H1 (cell line): ENCODE measurements at regions not wholly inside any gene's neighbourhood (a gene's known extent, or its start where the extent isn't known, plus 50 kb on each side); places are given as distances from the start of the nearest gene placed in this dataset.

Source experiments
- CTCF ChIA-PET: fragments of 300-600 bp; sonication (Branson Sonifier 250); formaldehyde crosslinking; loops from one replicate; lab custom pipeline; 2021; ENCODE audit not compliant: partially characterized antibody; lab: Charles Lee
- POLR2A ChIA-PET: fragments of 300-600 bp; sonication (Branson Sonifier 250); formaldehyde crosslinking; loops from one replicate; lab custom pipeline; 2021; ENCODE audit warnings: inconsistent platforms; ENCODE audit not compliant: partially characterized antibody; lab: Charles Lee
- DNase-seq, 2 experiments: peaks; one replicate each; pipeline versions ENCODE4 v3.0.0 to v3.0.0-alpha.2; 2010 to 2022; ENCODE audit warnings: low spot score in 2 of 2, low read depth in 1 of 2, mixed read lengths in 1 of 2
- FAIRE-seq: peaks from 2 replicates; lab custom pipeline; 2011; peaks lifted over from hg19 to GRCh38; lab: Jason Lieb, UNC
- H2AFZ ChIP-seq: 2 replicates; pipeline ENCODE4 v1.8.1; 2012; ENCODE audit warnings: low read length, inconsistent platforms
- H2AK5ac ChIP-seq: 2 replicates; pipeline ENCODE4 v1.6.1; 2013; ENCODE audit warnings: low read depth, low read length
- H2BK120ac ChIP-seq: replicated peaks from 2 replicates; pipeline ENCODE3; 2013; ENCODE audit warnings: low read depth, low read length, inconsistent platforms
- H2BK12ac ChIP-seq: 2 replicates; pipeline ENCODE4 v1.6.1; 2013; ENCODE audit warnings: low read depth, low read length
- H2BK15ac ChIP-seq: 2 replicates; pipeline ENCODE4 v1.6.1; 2013; ENCODE audit warnings: low read length
- H2BK20ac ChIP-seq: 2 replicates; pipeline ENCODE4 v1.6.1; 2013; ENCODE audit warnings: low read length
- H2BK5ac ChIP-seq: 2 replicates; pipeline ENCODE4 v1.6.1; 2013; ENCODE audit warnings: low read depth, low read length
- H3K14ac ChIP-seq: 2 replicates; pipeline ENCODE4 v1.6.1; 2013; ENCODE audit warnings: inconsistent platforms; ENCODE audit not compliant: insufficient read length
- H3K18ac ChIP-seq: 2 replicates; pipeline ENCODE4 v1.6.1; 2013; ENCODE audit warnings: low read length; ENCODE audit errors: extremely low read depth
- H3K23ac ChIP-seq: 2 replicates; pipeline ENCODE4 v1.6.1; 2013; ENCODE audit warnings: inconsistent platforms; ENCODE audit not compliant: insufficient read length
- H3K23me2 ChIP-seq: 2 replicates; pipeline ENCODE4 v1.6.1; 2013; ENCODE audit warnings: low read depth, low read length
- H3K27ac ChIP-seq: 2 replicates; pipeline ENCODE4 v1.6.1; 2011; ENCODE audit warnings: low read depth, low read length, inconsistent platforms
- H3K27me3 ChIP-seq, 4 experiments: replicated peaks in 1 of 4; 1 replicate in 1 of 4; 2 replicates in 3 of 4; pipeline versions ENCODE4 v1.6.1 to v1.8.1; 2011 to 2013; ENCODE audit warnings: low read length in 3 of 4, mild to moderate bottlenecking in 3 of 4, inconsistent platforms in 2 of 4, mixed read lengths in 2 of 4, moderate library complexity in 1 of 4; ENCODE audit not compliant: control insufficient read depth in 3 of 4, insufficient read depth in 3 of 4; ENCODE audit errors: extremely low read depth in 1 of 4
- H3K36me3 ChIP-seq, 4 experiments: 2 replicates each; pipeline versions ENCODE4 v1.6.1 to v1.8.1; 2011 to 2013; ENCODE audit warnings: mild to moderate bottlenecking in 4 of 4, low read length in 3 of 4, moderate library complexity in 2 of 4, control low read depth in 1 of 4, inconsistent platforms in 1 of 4; ENCODE audit not compliant: insufficient read depth in 4 of 4, control insufficient read depth in 2 of 4
- H3K4ac ChIP-seq: replicated peaks from 2 replicates; pipeline ENCODE3; 2013; ENCODE audit warnings: low read length, low read depth, mixed read lengths, inconsistent platforms; ENCODE audit not compliant: insufficient read length
- H3K4me1 ChIP-seq, 4 experiments: replicated peaks in 1 of 4; 1 replicate in 1 of 4; 2 replicates in 3 of 4; pipeline versions ENCODE4 v1.6.1 to v1.8.1; 2011 to 2013; ENCODE audit warnings: low read length in 3 of 4, inconsistent platforms in 2 of 4, mixed read lengths in 1 of 4; ENCODE audit not compliant: insufficient read depth in 4 of 4, control insufficient read depth in 3 of 4
- H3K4me2 ChIP-seq, 2 experiments: 2 replicates each; pipeline versions ENCODE4 v1.6.1 to v1.8.1; 2011 to 2013; ENCODE audit warnings: low read depth in 2 of 2, low read length in 2 of 2, control low read depth in 1 of 2, inconsistent platforms in 1 of 2, mild to moderate bottlenecking in 1 of 2; ENCODE audit not compliant: insufficient read depth in 1 of 2
- H3K4me3 ChIP-seq, 4 experiments: fragments of 200-600, 300-600 bp in 1 of 4; sonication (generic), shearing (Covaris generic), sonication (Bioruptor Twin) in 1 of 4; 2 replicates each; pipeline versions ENCODE4 v1.5.1 to v1.8.1; 2011 to 2016; ENCODE audit warnings: low read length in 4 of 4, low read depth in 3 of 4, control low read depth in 2 of 4, inconsistent platforms in 2 of 4, mild to moderate bottlenecking in 2 of 4, mixed read lengths in 1 of 4, moderate library complexity in 1 of 4; ENCODE audit not compliant: insufficient read depth in 2 of 4; ENCODE audit errors: extremely low read depth in 1 of 4
- H3K56ac ChIP-seq: replicated peaks from 2 replicates; pipeline ENCODE3; 2013; ENCODE audit warnings: low read depth, mild to moderate bottlenecking, mixed read lengths, low read length, inconsistent platforms; ENCODE audit not compliant: insufficient read length
- H3K79me1 ChIP-seq: 2 replicates; pipeline ENCODE4 v1.6.1; 2013; ENCODE audit warnings: low read depth, low read length, control low read depth
- H3K79me2 ChIP-seq, 2 experiments: 2 replicates each; pipeline versions ENCODE4 v1.6.1 to v1.8.1; 2012 to 2013; ENCODE audit warnings: low read length in 2 of 2, mild to moderate bottlenecking in 2 of 2, inconsistent platforms in 1 of 2; ENCODE audit not compliant: insufficient read depth in 2 of 2, control insufficient read depth in 1 of 2
- H3K9ac ChIP-seq, 4 experiments: replicated peaks in 1 of 4; 1 replicate in 1 of 4; 2 replicates in 3 of 4; pipeline versions ENCODE4 v1.6.1 to v1.8.1; 2011 to 2013; ENCODE audit warnings: low read depth in 3 of 4, low read length in 3 of 4, control low read depth in 2 of 4, mild to moderate bottlenecking in 2 of 4, moderate library complexity in 2 of 4, inconsistent platforms in 1 of 4; ENCODE audit errors: extremely low read depth in 1 of 4
- H3K9me3 ChIP-seq, 2 experiments: 2 replicates each; pipeline versions ENCODE4 v1.6.1 to v1.8.1; 2012 to 2013; ENCODE audit warnings: mild to moderate bottlenecking in 2 of 2, moderate library complexity in 2 of 2, control low read depth in 1 of 2, inconsistent platforms in 1 of 2, low read depth in 1 of 2, low read length in 1 of 2, mixed read lengths in 1 of 2; ENCODE audit not compliant: insufficient read depth in 2 of 2
- H4K20me1 ChIP-seq, 2 experiments: replicated peaks in 1 of 2; 2 replicates each; pipeline versions ENCODE3 to v1.8.1; 2011 to 2013; ENCODE audit warnings: inconsistent platforms in 2 of 2, low read length in 2 of 2, mild to moderate bottlenecking in 1 of 2; ENCODE audit not compliant: insufficient read depth in 2 of 2, control insufficient read depth in 1 of 2
- H4K5ac ChIP-seq: 2 replicates; pipeline ENCODE4 v1.6.1; 2013; ENCODE audit warnings: low read length, low read depth, mixed read lengths, inconsistent platforms; ENCODE audit not compliant: insufficient read length
- H4K8ac ChIP-seq: 2 replicates; pipeline ENCODE4 v1.8.0; 2013; ENCODE audit warnings: mild to moderate bottlenecking, moderate library complexity, low read length, inconsistent platforms; ENCODE audit not compliant: insufficient read depth; ENCODE audit errors: extremely low read depth
- H4K91ac ChIP-seq: replicated peaks from 2 replicates; pipeline ENCODE3; 2013; ENCODE audit warnings: low read length, mixed read lengths, inconsistent platforms; ENCODE audit not compliant: insufficient read length
- CREB1 ChIP-seq: IDR thresholded peaks from 2 replicates; pipeline ENCODE4 v1.6.1; 2012; ENCODE audit warnings: inconsistent platforms
- HDAC6 ChIP-seq: IDR thresholded peaks from one replicate; pipeline ENCODE4 v1.7.1; 2012; ENCODE audit warnings: low read depth, mild to moderate bottlenecking, inconsistent platforms, low read length, moderate library complexity
- KDM4A ChIP-seq: IDR thresholded peaks from one replicate; pipeline ENCODE4 v1.7.1; 2012; ENCODE audit warnings: low read depth, mild to moderate bottlenecking, moderate library complexity, low read length, inconsistent platforms; ENCODE audit not compliant: severe bottlenecking
- NRF1 ChIP-seq: IDR thresholded peaks from 2 replicates; pipeline ENCODE4 v1.6.1; 2011; ENCODE audit warnings: mild to moderate bottlenecking, low read depth, low read length, improper control_type of control experiment
- POLR2A ChIP-seq, 2 experiments: IDR thresholded peaks; 1 replicate in 1 of 2; 2 replicates in 1 of 2; pipeline ENCODE4 v1.6.1; 2011; ENCODE audit warnings: low read depth in 2 of 2, low read length in 2 of 2, mild to moderate bottlenecking in 2 of 2; ENCODE audit errors: control extremely low read depth in 1 of 2
- POLR2AphosphoS5 ChIP-seq: IDR thresholded peaks from 2 replicates; pipeline ENCODE4 v1.6.1; 2011; ENCODE audit warnings: low read depth, low read length
- POU5F1 ChIP-seq: IDR thresholded peaks from 2 replicates; pipeline ENCODE4 v1.6.1; 2011; ENCODE audit warnings: low read depth, mild to moderate bottlenecking, low read length, moderate library complexity
- RNF2 ChIP-seq: fragments of 200-900, 300-1000 bp; sonication (generic); IDR thresholded peaks from 2 replicates; pipeline ENCODE4 v1.7.1; 2016; ENCODE audit warnings: borderline replicate concordance, low read depth, mild to moderate bottlenecking, antibody characterized with exemption, low read length; ENCODE audit not compliant: poor library complexity, severe bottlenecking; ENCODE audit errors: missing control alignments
- RXRA ChIP-seq: IDR thresholded peaks from 2 replicates; pipeline ENCODE4 v1.6.1; 2011; ENCODE audit warnings: low read depth, mild to moderate bottlenecking, low read length, moderate library complexity; ENCODE audit not compliant: insufficient read depth
- SIX5 ChIP-seq: IDR thresholded peaks from 2 replicates; pipeline ENCODE4 v1.6.1; 2011; ENCODE audit warnings: mild to moderate bottlenecking, low read depth, low read length
- TAF1 ChIP-seq: IDR thresholded peaks from 2 replicates; pipeline ENCODE4 v1.6.1; 2011; ENCODE audit warnings: mild to moderate bottlenecking, low read depth, low read length
- TCF12 ChIP-seq: IDR thresholded peaks from 2 replicates; pipeline ENCODE4 v1.6.1; 2011; ENCODE audit warnings: low read depth, mild to moderate bottlenecking, low read length
- WGBS, 2 experiments: shearing (Covaris generic) in 1 of 2; methylation state at CpG; one replicate each; pipeline versions ENCODE4 v1.1.6 to v1.1.7; 2013 to 2015; ENCODE audit warnings: low lambda C conversion rate in 2 of 2, mixed read lengths in 2 of 2, inconsistent platforms in 1 of 2, low coverage in 1 of 2, missing lambda C conversion rate in 1 of 2; ENCODE audit not compliant: insufficient replicate concordance in 2 of 2, insufficient coverage in 1 of 2, insufficient read length in 1 of 2; ENCODE audit errors: extremely low coverage in 1 of 2, missing lambda C conversion rate in 1 of 2; 5-methylcytosine and 5-hydroxymethylcytosine counted together

DNA sequence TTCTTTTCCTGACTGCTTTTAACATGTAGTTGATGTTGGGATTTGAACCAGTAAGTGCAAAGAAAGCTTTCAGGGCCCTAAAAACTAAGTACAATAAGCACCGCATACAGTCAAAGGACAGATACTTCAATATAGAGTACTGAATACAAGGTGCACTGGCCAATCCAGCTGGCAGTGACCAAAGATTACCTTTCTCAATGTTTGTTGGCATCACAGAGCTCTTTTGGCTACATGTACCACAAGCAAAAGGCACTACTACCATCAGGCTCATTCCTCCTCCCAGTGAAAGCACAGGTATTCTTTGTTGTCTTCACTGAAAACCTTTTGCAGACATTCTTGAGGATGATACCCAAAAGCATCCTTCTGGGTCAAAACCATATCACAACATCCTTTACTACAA, 65.2 kb upstream of the ZCCHC13 start:
- CTCF ChIA-PET, result interaction anchor here (0.8 to 2.2 kb wide), 2 partner anchors 27 to 106 kb away, joined by 4 to 6 read pairs; no protein-coding TSS in a partner anchor
- no peak overlapping the region for H2AFZ ChIP-seq
- H2BK120ac ChIP-seq, result no peak overlapping the region
- no peak overlapping the region for H3K4me3 ChIP-seq
- H3K79me1 ChIP-seq, result no peaks in the 10 kb centered on the region
- WGBS, 2 experiments, result 95% methylated on average over 1 of the region's 1 CpG; no CpG with 5 or more reads in 1 of the 2 experiments
- DNase-seq (no peak), FAIRE-seq (no peak)
- no peaks in the 10 kb centered on the region for H3K4me1 ChIP-seq
- no peak overlapping the region for H3K27ac ChIP-seq
- H2BK12ac ChIP-seq, result no peak overlapping the region
- H4K5ac ChIP-seq, result no peak overlapping the region
- H3K79me2 ChIP-seq, result peaks cover 0 to 2% of the 10 kb centered on the region in 2 experiments; a peak in 2 of 4 replicates
- H3K23me2 ChIP-seq, result no peaks in the 10 kb centered on the region
- H3K9ac ChIP-seq, result no peak overlapping the region
- H2BK5ac ChIP-seq, result no peak overlapping the region
- H2BK20ac ChIP-seq, result no peak overlapping the region
- no peak overlapping the region for H3K4me2 ChIP-seq
- no peak overlapping the region for H3K4ac ChIP-seq
- TF ChIP-seq KDM4A (no peak), NRF1 (no peak), RXRA (no peak), TAF1 (no peak), POU5F1 (no peak), RNF2 (no peak), SIX5 (no peak), HDAC6 (no peak), POLR2AphosphoS5 (no peak), TCF12 (no peak), CREB1 (no peak), POLR2A (IDR thresholded peaks at IDR 0.05; ENCODE audit: control extremely low read depth in 1 of 2, low read depth in 2 of 2, low read length in 2 of 2) (no peak)
- H4K20me1 ChIP-seq, result peaks cover 0 to 2% of the 10 kb centered on the region in 2 experiments
- H2AK5ac ChIP-seq, result no peak overlapping the region
- H4K8ac ChIP-seq, result no peak overlapping the region
- no peaks in the 10 kb centered on the region for H3K9me3 ChIP-seq
- H3K23ac ChIP-seq, result no peak overlapping the region
- POLR2A ChIA-PET, result interaction anchor here (0.9 to 1.7 kb wide), 3 partner anchors 17 to 86 kb away, joined by 3 to 6 read pairs (median 4); no protein-coding TSS in a partner anchor
- no peak overlapping the region for H3K14ac ChIP-seq
- H3K27me3 ChIP-seq, result no peaks in the 10 kb centered on the region
- H3K56ac ChIP-seq, result no peak overlapping the region
- no peak overlapping the region for H2BK15ac ChIP-seq
- no peak overlapping the region for H3K18ac ChIP-seq
- no peak overlapping the region for H4K91ac ChIP-seq
- peaks cover 0 to 29% (median 1%) of the 10 kb centered on the region in 4 experiments; a peak in 4 of 8 replicates for H3K36me3 ChIP-seq
